Adrenal gland (tissue), 9 donors: ENCODE measurements at regions not wholly inside any gene's neighbourhood (a gene's known extent, or its start where the extent isn't known, plus 50 kb on each side); places are given as distances from the start of the nearest gene placed in this dataset.

Source experiments
- DNase-seq, 7 donors: peaks; one replicate each; pipeline ENCODE4 v3.0.0-alpha.2; 2019 to 2020
- H3K27ac ChIP-seq, 5 donors: fragments of 200-600 bp; sonication (generic) in 4 of 5; 1 replicate in 3 of 5; 2 replicates in 2 of 5; pipeline versions ENCODE4 v1.5.1 to v1.8.0; 2016 to 2020; ENCODE audit warnings: mild to moderate bottlenecking in 1 of 5
- H3K27me3 ChIP-seq: fragments of 200-600 bp; 2 replicates; pipeline ENCODE4 v1.8.0; 2021
- H3K36me3 ChIP-seq, 2 donors: fragments of 200-600 bp; replicated peaks in 1 of 2; 1 replicate in 1 of 2; 2 replicates in 1 of 2; pipeline versions ENCODE4 v1.5.1 to v1.8.0; 2018 to 2022
- H3K4me1 ChIP-seq, 2 donors: fragments of 200-600 bp; replicated peaks in 1 of 2; 1 replicate in 1 of 2; 2 replicates in 1 of 2; pipeline versions ENCODE4 v1.5.1 to v1.8.0; 2018 to 2021
- H3K4me3 ChIP-seq, 4 donors: fragments of 200-600 bp; sonication (generic) in 3 of 4; one replicate each; pipeline ENCODE4 v1.5.1; 2016 to 2018
- H3K9me3 ChIP-seq, 3 donors: fragments of 200-600 bp; sonication (generic) in 1 of 3; replicated peaks in 1 of 3; 1 replicate in 2 of 3; 2 replicates in 1 of 3; pipeline versions ENCODE4 v1.5.1 to v1.8.0; 2016 to 2021
- POLR2A ChIP-seq, 2 donors: fragments of 450-650 bp; IDR thresholded peaks; one replicate each; pipeline ENCODE4 v1.6.1; 2017; ENCODE audit warnings: antibody characterized with exemption in 2 of 2, mild to moderate bottlenecking in 2 of 2, moderate library complexity in 1 of 2
- WGBS, 4 donors: extraction: QIAGEN DNeasy Blood & Tissue Kit in 2 of 4; methylation state at CpG; one replicate each; pipeline versions ENCODE4 v1.1.5 to v1.1.7; 2013 to 2017; 5-methylcytosine and 5-hydroxymethylcytosine counted together
- intact Hi-C, 2 donors: fragments of 100-400 bp; cut with DNase I; formaldehyde crosslinking; loops; one replicate each; pipeline versions ENCODE4 v1.14.1 to v1.15.0; 2022 to 2023
- TF ChIP-seq, protein P1 (sequence below), 6 experiments: fragments of 450-650 bp in 4 of 6; fragments of 200-600 bp in 2 of 6; sonication (generic) in 1 of 6; IDR thresholded peaks; 1 replicate in 5 of 6; 2 replicates in 1 of 6; pipeline versions ENCODE4 v1.5.1 to v1.8.0; 2016 to 2021; ENCODE audit warnings: antibody characterized with exemption in 6 of 6, mild to moderate bottlenecking in 2 of 6, moderate library complexity in 1 of 6
- donor health status: healthy with polysubstance abuse.
- donor health status: Bipolar disorder and iron deficiency.
- donor health status: DM: yes; HTN: yes; CAD: no.
- donor health status: DM: no; HTN: no; CAD: no.
- donor health status: DM: no; HTN: no; CAD: no.

DNA sequence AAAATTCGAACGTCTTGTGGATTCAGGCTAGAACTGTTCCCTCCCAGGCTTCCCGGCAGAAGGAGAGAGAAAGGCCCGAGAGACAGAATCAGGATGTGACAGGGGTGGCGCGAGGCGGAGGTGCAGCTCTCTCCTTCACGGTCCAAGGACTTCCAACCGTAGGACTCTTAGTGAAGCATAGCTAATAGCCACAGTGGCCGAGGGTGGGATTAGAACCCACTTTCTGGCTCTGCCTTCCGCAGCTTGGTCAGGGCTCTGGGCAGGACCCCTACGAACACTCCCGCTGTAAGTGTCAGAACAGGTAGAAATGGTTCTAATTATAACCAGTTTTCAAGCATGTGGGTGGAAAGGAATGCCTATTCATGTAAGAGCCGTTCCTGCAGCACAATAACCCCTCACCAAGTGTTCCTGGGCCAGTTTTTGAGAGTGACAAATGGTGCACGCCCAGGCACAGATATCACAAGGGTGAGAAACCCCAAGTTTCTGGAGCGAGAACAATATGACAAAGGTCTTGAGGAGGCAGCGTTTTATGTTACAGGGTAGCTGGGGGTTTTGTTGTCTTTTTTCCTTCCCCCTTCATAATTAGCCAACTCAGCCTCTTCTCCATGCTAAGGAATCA lies 86.4 kb downstream of the SYF2 start:
- Histone ChIP-seq H3K4me3 (no peak overlapping the region), H3K36me3 (no peaks in the 10 kb centered on the region), H3K27me3 (peaks cover 22% of the 10 kb centered on the region), H3K27ac (no peak overlapping the region), H3K4me1 (no peaks in the 10 kb centered on the region), H3K9me3 (no peaks in the 10 kb centered on the region)
- DNase-seq, result no peak
- WGBS, 4 donors, result 69 to 79% (median 76%) methylated on average over 17 of the region's 17 CpGs
- intact Hi-C loops, result no loop called here
- TF ChIP-seq POLR2A (IDR thresholded peaks at IDR 0.05), result no peak
- TF ChIP-seq, protein P1, sequence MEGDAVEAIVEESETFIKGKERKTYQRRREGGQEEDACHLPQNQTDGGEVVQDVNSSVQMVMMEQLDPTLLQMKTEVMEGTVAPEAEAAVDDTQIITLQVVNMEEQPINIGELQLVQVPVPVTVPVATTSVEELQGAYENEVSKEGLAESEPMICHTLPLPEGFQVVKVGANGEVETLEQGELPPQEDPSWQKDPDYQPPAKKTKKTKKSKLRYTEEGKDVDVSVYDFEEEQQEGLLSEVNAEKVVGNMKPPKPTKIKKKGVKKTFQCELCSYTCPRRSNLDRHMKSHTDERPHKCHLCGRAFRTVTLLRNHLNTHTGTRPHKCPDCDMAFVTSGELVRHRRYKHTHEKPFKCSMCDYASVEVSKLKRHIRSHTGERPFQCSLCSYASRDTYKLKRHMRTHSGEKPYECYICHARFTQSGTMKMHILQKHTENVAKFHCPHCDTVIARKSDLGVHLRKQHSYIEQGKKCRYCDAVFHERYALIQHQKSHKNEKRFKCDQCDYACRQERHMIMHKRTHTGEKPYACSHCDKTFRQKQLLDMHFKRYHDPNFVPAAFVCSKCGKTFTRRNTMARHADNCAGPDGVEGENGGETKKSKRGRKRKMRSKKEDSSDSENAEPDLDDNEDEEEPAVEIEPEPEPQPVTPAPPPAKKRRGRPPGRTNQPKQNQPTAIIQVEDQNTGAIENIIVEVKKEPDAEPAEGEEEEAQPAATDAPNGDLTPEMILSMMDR (IDR thresholded peaks at IDR 0.05), result no peak

DNA sequence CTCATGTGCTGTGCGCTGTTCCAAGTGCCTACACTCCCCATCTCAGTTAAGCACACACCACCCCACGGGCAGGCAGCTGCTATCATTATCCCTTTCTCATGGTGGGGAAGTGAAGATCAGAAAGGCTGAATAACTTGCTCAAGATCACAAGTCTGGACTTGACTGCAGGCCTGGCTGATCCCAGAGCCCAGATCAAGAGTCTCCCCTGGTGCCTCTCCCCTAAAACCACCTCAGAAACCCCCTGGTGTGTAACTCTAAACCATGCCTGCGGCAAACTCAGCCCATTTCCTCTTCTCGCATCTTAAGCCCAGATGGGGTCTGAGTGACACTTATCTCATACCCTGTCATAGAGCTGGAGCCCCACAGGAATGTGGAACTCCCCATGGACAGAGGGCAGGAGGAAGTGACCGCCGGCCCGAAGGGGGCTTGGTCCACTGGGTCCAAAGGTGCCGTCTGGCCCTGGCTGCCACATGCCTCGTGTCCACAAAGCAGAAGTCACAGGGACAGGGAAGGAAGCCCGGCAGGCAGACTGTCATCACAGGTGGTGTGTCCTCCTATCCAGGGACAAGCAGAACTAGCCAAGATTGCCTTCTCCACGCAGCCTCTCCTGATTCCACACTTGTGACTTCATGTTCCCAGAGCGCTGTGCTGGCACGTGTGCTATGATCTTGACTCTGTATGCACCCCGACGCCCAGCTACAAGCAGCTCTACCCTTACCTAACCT lies 92.1 kb downstream of the SYF2 start:
- intact Hi-C loops, result no loop called here
- DNase-seq, result peak in 1 of 7 donors; percentile 19

DNA sequence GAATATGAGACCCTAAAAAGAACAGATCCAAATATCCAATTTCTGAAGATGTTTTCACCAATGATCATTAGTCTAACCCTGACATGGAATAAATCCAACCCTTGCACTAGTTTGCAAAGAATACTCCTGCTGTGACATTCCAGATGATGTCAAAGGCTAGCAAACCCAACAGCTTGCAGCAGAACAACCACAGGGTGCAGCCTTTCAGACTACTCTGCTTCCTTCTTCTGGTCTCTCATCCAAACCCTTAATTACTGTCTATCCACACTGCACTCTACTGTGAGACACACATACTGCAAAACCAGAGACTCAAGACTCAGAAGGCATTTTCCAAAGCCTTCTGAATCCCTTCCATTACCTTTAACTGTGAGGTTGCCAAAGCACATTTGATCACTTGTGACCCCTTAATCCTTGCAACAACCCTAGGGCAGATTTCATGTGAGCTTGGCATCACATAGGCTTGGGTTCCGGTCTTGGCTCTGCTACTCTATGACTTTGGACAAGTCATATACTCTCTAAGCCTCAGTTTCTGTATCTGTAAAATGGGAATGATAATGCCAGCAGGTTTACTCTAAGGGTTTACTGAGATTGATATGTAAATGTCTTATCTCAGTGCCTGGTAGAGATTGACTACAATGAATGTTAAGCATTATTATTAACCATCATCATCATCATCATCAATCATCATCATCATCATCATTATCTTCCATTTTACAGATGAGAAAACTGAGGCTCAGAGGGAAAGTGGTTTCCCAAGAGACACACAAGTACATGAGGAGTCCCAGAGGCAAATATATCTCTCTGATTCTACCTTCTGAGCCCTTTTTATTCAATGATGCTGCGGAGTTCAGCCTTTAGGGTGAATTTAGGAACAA lies 94.5 kb downstream of the SYF2 start:
- Histone ChIP-seq H3K9me3 (no peaks in the 10 kb centered on the region), H3K27ac (no peak overlapping the region), H3K4me3 (no peak overlapping the region), H3K27me3 (no peaks in the 10 kb centered on the region), H3K36me3 (no peaks in the 10 kb centered on the region), H3K4me1 (no peaks in the 10 kb centered on the region)
- intact Hi-C loops, result no loop called here
- TF ChIP-seq POLR2A (IDR thresholded peaks at IDR 0.05), result no peak
- TF ChIP-seq, protein P1 (IDR thresholded peaks at IDR 0.05), result no peak
- DNase-seq, result no peak
- 86 to 100% (median 96%) methylated on average over 2 of the region's 2 CpGs for WGBS, 4 donors

More for the DNA sequence above, 92.1 kb downstream of the SYF2 start:
- no peaks in the 10 kb centered on the region for H3K36me3 ChIP-seq
- TF ChIP-seq POLR2A (IDR thresholded peaks at IDR 0.05), result no peak
- TF ChIP-seq, protein P1 (IDR thresholded peaks at IDR 0.05), result no peak
- H3K9me3 ChIP-seq, result no peaks in the 10 kb centered on the region
- no peak overlapping the region for H3K4me3 ChIP-seq
- no peak overlapping the region for H3K27ac ChIP-seq
- H3K27me3 ChIP-seq, result no peaks in the 10 kb centered on the region
- WGBS, 4 donors, result 41 to 65% (median 59%) methylated on average over 13 to 15 of the region's 15 CpGs
- no peaks in the 10 kb centered on the region for H3K4me1 ChIP-seq

DNA sequence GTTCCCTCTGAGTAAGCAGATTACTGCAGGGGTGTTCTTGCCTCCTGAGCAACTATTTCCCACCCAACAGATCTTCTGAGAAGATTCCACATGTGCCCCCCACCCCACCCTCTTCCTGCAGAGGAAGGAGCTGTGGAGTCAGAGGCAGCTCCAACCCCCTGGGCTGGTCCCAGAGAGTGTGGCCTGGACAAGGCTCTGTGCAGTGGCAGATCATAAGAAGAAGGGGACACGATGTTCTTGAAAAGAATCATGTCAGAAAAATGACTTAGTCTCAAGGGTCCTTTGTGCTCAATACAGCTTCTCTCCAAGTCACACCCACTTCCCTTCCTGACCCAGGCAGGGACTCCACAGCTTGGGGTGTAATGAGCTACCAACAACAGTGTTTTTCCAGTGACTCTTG lies 95.2 kb downstream of the SYF2 start:
- no peak overlapping the region for H3K27ac ChIP-seq
- no peak for DNase-seq
- no peak overlapping the region for H3K4me3 ChIP-seq
- H3K4me1 ChIP-seq, result no peaks in the 10 kb centered on the region
- intact Hi-C loops, result no loop called here
- no peaks in the 10 kb centered on the region for H3K36me3 ChIP-seq
- no peaks in the 10 kb centered on the region for H3K9me3 ChIP-seq
- TF ChIP-seq, protein P1 (IDR thresholded peaks at IDR 0.05), result no peak
- no peak for TF ChIP-seq POLR2A (IDR thresholded peaks at IDR 0.05)
- no peaks in the 10 kb centered on the region for H3K27me3 ChIP-seq
- WGBS, 4 donors, result 39 to 71% (median 42%) methylated on average over 1 of the region's 1 CpG
